H1 (cell line): ENCODE measurements at regions not wholly inside any gene's neighbourhood (a gene's known extent, or its start where the extent isn't known, plus 50 kb on each side); places are given as distances from the start of the nearest gene placed in this dataset.

Source experiments
- CTCF ChIA-PET: fragments of 300-600 bp; sonication (Branson Sonifier 250); formaldehyde crosslinking; loops from one replicate; lab custom pipeline; 2021; ENCODE audit not compliant: partially characterized antibody; lab: Charles Lee
- POLR2A ChIA-PET: fragments of 300-600 bp; sonication (Branson Sonifier 250); formaldehyde crosslinking; loops from one replicate; lab custom pipeline; 2021; ENCODE audit warnings: inconsistent platforms; ENCODE audit not compliant: partially characterized antibody; lab: Charles Lee
- DNase-seq, 2 experiments: peaks; one replicate each; pipeline versions ENCODE4 v3.0.0 to v3.0.0-alpha.2; 2010 to 2022; ENCODE audit warnings: low spot score in 2 of 2, low read depth in 1 of 2, mixed read lengths in 1 of 2
- FAIRE-seq: peaks from 2 replicates; lab custom pipeline; 2011; peaks lifted over from hg19 to GRCh38; lab: Jason Lieb, UNC
- H2AFZ ChIP-seq: 2 replicates; pipeline ENCODE4 v1.8.1; 2012; ENCODE audit warnings: low read length, inconsistent platforms
- H2AK5ac ChIP-seq: 2 replicates; pipeline ENCODE4 v1.6.1; 2013; ENCODE audit warnings: low read depth, low read length
- H2BK120ac ChIP-seq: replicated peaks from 2 replicates; pipeline ENCODE3; 2013; ENCODE audit warnings: low read depth, low read length, inconsistent platforms
- H2BK12ac ChIP-seq: 2 replicates; pipeline ENCODE4 v1.6.1; 2013; ENCODE audit warnings: low read depth, low read length
- H2BK15ac ChIP-seq: 2 replicates; pipeline ENCODE4 v1.6.1; 2013; ENCODE audit warnings: low read length
- H2BK20ac ChIP-seq: 2 replicates; pipeline ENCODE4 v1.6.1; 2013; ENCODE audit warnings: low read length
- H2BK5ac ChIP-seq: 2 replicates; pipeline ENCODE4 v1.6.1; 2013; ENCODE audit warnings: low read depth, low read length
- H3K14ac ChIP-seq: 2 replicates; pipeline ENCODE4 v1.6.1; 2013; ENCODE audit warnings: inconsistent platforms; ENCODE audit not compliant: insufficient read length
- H3K18ac ChIP-seq: 2 replicates; pipeline ENCODE4 v1.6.1; 2013; ENCODE audit warnings: low read length; ENCODE audit errors: extremely low read depth
- H3K23ac ChIP-seq: 2 replicates; pipeline ENCODE4 v1.6.1; 2013; ENCODE audit warnings: inconsistent platforms; ENCODE audit not compliant: insufficient read length
- H3K23me2 ChIP-seq: 2 replicates; pipeline ENCODE4 v1.6.1; 2013; ENCODE audit warnings: low read depth, low read length
- H3K27ac ChIP-seq: 2 replicates; pipeline ENCODE4 v1.6.1; 2011; ENCODE audit warnings: low read depth, low read length, inconsistent platforms
- H3K27me3 ChIP-seq, 4 experiments: replicated peaks in 1 of 4; 1 replicate in 1 of 4; 2 replicates in 3 of 4; pipeline versions ENCODE4 v1.6.1 to v1.8.1; 2011 to 2013; ENCODE audit warnings: low read length in 3 of 4, mild to moderate bottlenecking in 3 of 4, inconsistent platforms in 2 of 4, mixed read lengths in 2 of 4, moderate library complexity in 1 of 4; ENCODE audit not compliant: control insufficient read depth in 3 of 4, insufficient read depth in 3 of 4; ENCODE audit errors: extremely low read depth in 1 of 4
- H3K36me3 ChIP-seq, 4 experiments: 2 replicates each; pipeline versions ENCODE4 v1.6.1 to v1.8.1; 2011 to 2013; ENCODE audit warnings: mild to moderate bottlenecking in 4 of 4, low read length in 3 of 4, moderate library complexity in 2 of 4, control low read depth in 1 of 4, inconsistent platforms in 1 of 4; ENCODE audit not compliant: insufficient read depth in 4 of 4, control insufficient read depth in 2 of 4
- H3K4ac ChIP-seq: replicated peaks from 2 replicates; pipeline ENCODE3; 2013; ENCODE audit warnings: low read length, low read depth, mixed read lengths, inconsistent platforms; ENCODE audit not compliant: insufficient read length
- H3K4me1 ChIP-seq, 4 experiments: replicated peaks in 1 of 4; 1 replicate in 1 of 4; 2 replicates in 3 of 4; pipeline versions ENCODE4 v1.6.1 to v1.8.1; 2011 to 2013; ENCODE audit warnings: low read length in 3 of 4, inconsistent platforms in 2 of 4, mixed read lengths in 1 of 4; ENCODE audit not compliant: insufficient read depth in 4 of 4, control insufficient read depth in 3 of 4
- H3K4me2 ChIP-seq, 2 experiments: 2 replicates each; pipeline versions ENCODE4 v1.6.1 to v1.8.1; 2011 to 2013; ENCODE audit warnings: low read depth in 2 of 2, low read length in 2 of 2, control low read depth in 1 of 2, inconsistent platforms in 1 of 2, mild to moderate bottlenecking in 1 of 2; ENCODE audit not compliant: insufficient read depth in 1 of 2
- H3K4me3 ChIP-seq, 4 experiments: fragments of 200-600, 300-600 bp in 1 of 4; sonication (generic), shearing (Covaris generic), sonication (Bioruptor Twin) in 1 of 4; 2 replicates each; pipeline versions ENCODE4 v1.5.1 to v1.8.1; 2011 to 2016; ENCODE audit warnings: low read length in 4 of 4, low read depth in 3 of 4, control low read depth in 2 of 4, inconsistent platforms in 2 of 4, mild to moderate bottlenecking in 2 of 4, mixed read lengths in 1 of 4, moderate library complexity in 1 of 4; ENCODE audit not compliant: insufficient read depth in 2 of 4; ENCODE audit errors: extremely low read depth in 1 of 4
- H3K56ac ChIP-seq: replicated peaks from 2 replicates; pipeline ENCODE3; 2013; ENCODE audit warnings: low read depth, mild to moderate bottlenecking, mixed read lengths, low read length, inconsistent platforms; ENCODE audit not compliant: insufficient read length
- H3K79me1 ChIP-seq: 2 replicates; pipeline ENCODE4 v1.6.1; 2013; ENCODE audit warnings: low read depth, low read length, control low read depth
- H3K79me2 ChIP-seq, 2 experiments: 2 replicates each; pipeline versions ENCODE4 v1.6.1 to v1.8.1; 2012 to 2013; ENCODE audit warnings: low read length in 2 of 2, mild to moderate bottlenecking in 2 of 2, inconsistent platforms in 1 of 2; ENCODE audit not compliant: insufficient read depth in 2 of 2, control insufficient read depth in 1 of 2
- H3K9ac ChIP-seq, 4 experiments: replicated peaks in 1 of 4; 1 replicate in 1 of 4; 2 replicates in 3 of 4; pipeline versions ENCODE4 v1.6.1 to v1.8.1; 2011 to 2013; ENCODE audit warnings: low read depth in 3 of 4, low read length in 3 of 4, control low read depth in 2 of 4, mild to moderate bottlenecking in 2 of 4, moderate library complexity in 2 of 4, inconsistent platforms in 1 of 4; ENCODE audit errors: extremely low read depth in 1 of 4
- H3K9me3 ChIP-seq, 2 experiments: 2 replicates each; pipeline versions ENCODE4 v1.6.1 to v1.8.1; 2012 to 2013; ENCODE audit warnings: mild to moderate bottlenecking in 2 of 2, moderate library complexity in 2 of 2, control low read depth in 1 of 2, inconsistent platforms in 1 of 2, low read depth in 1 of 2, low read length in 1 of 2, mixed read lengths in 1 of 2; ENCODE audit not compliant: insufficient read depth in 2 of 2
- H4K20me1 ChIP-seq, 2 experiments: replicated peaks in 1 of 2; 2 replicates each; pipeline versions ENCODE3 to v1.8.1; 2011 to 2013; ENCODE audit warnings: inconsistent platforms in 2 of 2, low read length in 2 of 2, mild to moderate bottlenecking in 1 of 2; ENCODE audit not compliant: insufficient read depth in 2 of 2, control insufficient read depth in 1 of 2
- H4K5ac ChIP-seq: 2 replicates; pipeline ENCODE4 v1.6.1; 2013; ENCODE audit warnings: low read length, low read depth, mixed read lengths, inconsistent platforms; ENCODE audit not compliant: insufficient read length
- H4K8ac ChIP-seq: 2 replicates; pipeline ENCODE4 v1.8.0; 2013; ENCODE audit warnings: mild to moderate bottlenecking, moderate library complexity, low read length, inconsistent platforms; ENCODE audit not compliant: insufficient read depth; ENCODE audit errors: extremely low read depth
- H4K91ac ChIP-seq: replicated peaks from 2 replicates; pipeline ENCODE3; 2013; ENCODE audit warnings: low read length, mixed read lengths, inconsistent platforms; ENCODE audit not compliant: insufficient read length
- CBX5 ChIP-seq: fragments of 300-800, 300-1000 bp; sonication (generic); IDR thresholded peaks from 2 replicates; pipeline ENCODE4 v1.7.1; 2016; ENCODE audit warnings: antibody characterized with exemption, low read length, low read depth
- EGR1 ChIP-seq: IDR thresholded peaks from 2 replicates; pipeline ENCODE4 v1.6.1; 2011; ENCODE audit warnings: low read depth, low read length, borderline replicate concordance
- NRF1 ChIP-seq: IDR thresholded peaks from 2 replicates; pipeline ENCODE4 v1.6.1; 2011; ENCODE audit warnings: mild to moderate bottlenecking, low read depth, low read length, improper control_type of control experiment
- PHF8 ChIP-seq: fragments of 200-600 bp; sonication (generic); conservative IDR thresholded peaks from 2 replicates; pipeline ENCODE4 v1.7.1; 2012; ENCODE audit warnings: low read depth, mild to moderate bottlenecking, inconsistent platforms, low read length, moderate library complexity
- RBBP5 ChIP-seq: IDR thresholded peaks from 2 replicates; pipeline ENCODE4 v1.7.1; 2012; ENCODE audit warnings: low read depth, mild to moderate bottlenecking, inconsistent platforms, low read length, moderate library complexity, borderline replicate concordance
- TAF1 ChIP-seq: IDR thresholded peaks from 2 replicates; pipeline ENCODE4 v1.6.1; 2011; ENCODE audit warnings: mild to moderate bottlenecking, low read depth, low read length
- TAF7 ChIP-seq: optimal IDR thresholded peaks from 2 replicates; pipeline ENCODE3; 2011; ENCODE audit warnings: low read depth, mild to moderate bottlenecking, inconsistent platforms, low read length, moderate library complexity, borderline replicate concordance
- TCF12 ChIP-seq: IDR thresholded peaks from 2 replicates; pipeline ENCODE4 v1.6.1; 2011; ENCODE audit warnings: low read depth, mild to moderate bottlenecking, low read length
- TEAD4 ChIP-seq: IDR thresholded peaks from 2 replicates; pipeline ENCODE4 v1.6.1; 2012; ENCODE audit warnings: low read depth, low read length, inconsistent platforms, mixed read lengths
- WGBS, 2 experiments: shearing (Covaris generic) in 1 of 2; methylation state at CpG; one replicate each; pipeline versions ENCODE4 v1.1.6 to v1.1.7; 2013 to 2015; ENCODE audit warnings: low lambda C conversion rate in 2 of 2, mixed read lengths in 2 of 2, inconsistent platforms in 1 of 2, low coverage in 1 of 2, missing lambda C conversion rate in 1 of 2; ENCODE audit not compliant: insufficient replicate concordance in 2 of 2, insufficient coverage in 1 of 2, insufficient read length in 1 of 2; ENCODE audit errors: extremely low coverage in 1 of 2, missing lambda C conversion rate in 1 of 2; 5-methylcytosine and 5-hydroxymethylcytosine counted together

DNA sequence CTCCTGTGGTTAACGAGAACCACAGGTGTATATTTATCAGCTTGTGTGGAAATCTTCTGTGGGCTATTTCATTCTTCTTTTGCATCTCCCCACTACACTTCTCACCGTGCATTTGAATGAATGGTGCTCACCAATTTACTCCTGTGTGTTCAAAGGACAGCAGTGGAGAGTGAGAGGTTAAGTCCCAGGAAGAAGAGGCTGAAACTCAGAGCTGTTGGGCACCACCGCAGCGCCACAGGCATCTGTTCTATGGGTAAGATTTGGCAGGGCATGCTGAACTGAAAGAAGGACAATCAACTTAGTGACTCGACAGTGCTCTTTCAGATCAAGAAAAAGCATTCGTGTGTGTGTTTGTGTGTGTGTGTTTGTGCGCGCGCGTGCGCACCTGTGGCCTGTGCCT lies 297.9 kb upstream of the SIX2 start:
- TF ChIP-seq TEAD4 (no peak), CBX5 (no peak), TAF1 (no peak), TAF7 (no peak), EGR1 (no peak), PHF8 (no peak), NRF1 (no peak), RBBP5 (no peak), TCF12 (no peak)
- Histone ChIP-seq H3K27me3 (no peaks in the 10 kb centered on the region; a peak in 1 of 7 replicates), H3K4me1 (peaks cover 0 to 2% (median 0%) of the 10 kb centered on the region in 4 experiments; a peak in 1 of 7 replicates), H3K79me1 (no peaks in the 10 kb centered on the region), H2BK120ac (no peak overlapping the region), H3K56ac (no peak overlapping the region), H4K5ac (no peak overlapping the region), H3K14ac (no peak overlapping the region), H3K4ac (no peak overlapping the region), H2BK15ac (no peak overlapping the region), H3K4me3 (no peak overlapping the region), H3K18ac (no peak overlapping the region), H3K4me2 (no peak overlapping the region), H2BK20ac (peak overlapping the region; percentile 43; the same call in 1 of the 2 replicates), H3K9ac (no peak overlapping the region), H3K27ac (no peak overlapping the region), H2BK5ac (no peak overlapping the region), H2BK12ac (no peak overlapping the region; the same call in 1 of the 2 replicates), H4K8ac (no peak overlapping the region), H4K20me1 (no peaks in the 10 kb centered on the region), H4K91ac (no peak overlapping the region), H2AFZ (no peak overlapping the region), H3K23me2 (no peaks in the 10 kb centered on the region), H3K79me2 (no peaks in the 10 kb centered on the region), H3K9me3 (no peaks in the 10 kb centered on the region), H2AK5ac (no peak overlapping the region), H3K23ac (no peak overlapping the region), H3K36me3 (no peaks in the 10 kb centered on the region)
- FAIRE-seq (no peak), DNase-seq (no peak)
- ChIA-PET POLR2A (no interaction called here), CTCF (interaction anchor here (0.6 to 1.1 kb wide), 3 partner anchors 50 to 1162 kb away, joined by 3 to 4 read pairs (median 3); no protein-coding TSS in a partner anchor)
- 91% methylated on average over 11 of the region's 11 CpGs; no CpG with 5 or more reads in 1 of the 2 experiments for WGBS, 2 experiments
